GM19328 (cell line): ENCODE measurements at regions not wholly inside any gene's neighbourhood (a gene's known extent, or its start where the extent isn't known, plus 50 kb on each side); places are given as distances from the start of the nearest gene placed in this dataset.

ENCODE experiments used
- ATAC-seq: cut with Tn5 transposase; IDR thresholded peaks from one replicate; pipeline ENCODE4 v1.9.1; 2021; ENCODE audit warnings: mild to moderate bottlenecking, moderate library complexity; ENCODE audit not compliant: unreplicated experiment

DNA sequence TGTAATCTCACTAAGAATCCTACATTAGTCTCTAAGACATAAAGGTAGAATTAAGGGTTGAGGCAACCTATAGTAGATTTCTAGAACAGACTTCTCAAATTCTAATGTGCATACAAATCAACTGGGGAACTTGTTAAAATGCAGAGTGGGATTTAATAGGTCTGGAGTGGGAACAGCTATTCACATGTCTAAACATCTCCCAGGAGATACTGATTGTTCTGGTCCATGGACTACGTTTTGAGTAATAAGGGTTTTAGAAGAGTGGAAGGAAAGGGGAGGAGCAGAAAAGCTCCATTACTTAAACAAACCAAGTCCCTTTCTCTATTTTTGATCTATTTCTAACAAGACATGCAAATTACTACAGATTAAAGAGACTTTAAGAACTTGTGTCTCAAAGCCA, 524.8 kb downstream of the TUSC7 start:
- no peak for ATAC-seq

DNA sequence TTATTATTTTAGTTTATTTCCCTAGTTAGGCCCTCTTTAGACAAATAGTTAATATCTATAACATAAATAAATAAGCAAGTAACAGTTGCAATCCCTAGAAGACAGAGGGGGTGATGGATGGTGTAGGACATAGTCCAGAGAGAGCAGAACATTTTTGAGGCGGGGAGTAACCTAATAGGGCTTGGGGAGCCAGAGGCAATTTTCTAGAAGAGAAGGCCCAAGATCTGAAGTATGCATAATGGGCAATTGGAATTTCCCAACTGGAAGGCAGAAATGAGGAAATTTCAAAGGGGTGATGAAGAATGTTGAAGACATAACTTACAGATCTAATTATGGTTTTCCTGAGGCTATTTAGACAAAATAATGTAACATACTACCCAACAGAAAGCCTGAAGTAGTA, 525.7 kb downstream of the TUSC7 start:
- no peak for ATAC-seq

DNA sequence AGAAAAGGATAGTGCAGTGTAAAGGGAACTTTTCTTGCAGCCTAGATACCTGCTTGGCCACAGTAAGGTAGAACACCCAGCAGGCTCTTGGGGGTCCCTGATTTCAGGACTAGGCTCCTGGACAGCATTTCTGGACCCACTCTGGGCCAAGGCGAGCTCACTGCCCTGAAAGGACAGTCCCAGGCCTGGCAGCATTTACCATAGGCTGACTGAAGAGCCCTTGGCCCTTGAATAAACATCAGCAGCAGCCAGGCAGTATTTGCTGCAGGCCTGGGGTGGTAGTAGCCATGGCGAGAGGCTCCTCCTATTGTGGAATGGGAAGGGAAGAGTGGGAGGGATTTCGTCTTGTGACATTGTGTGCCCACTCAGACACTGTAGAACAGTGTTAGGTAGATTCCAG, 529.2 kb downstream of the TUSC7 start:
- no peak for ATAC-seq

DNA sequence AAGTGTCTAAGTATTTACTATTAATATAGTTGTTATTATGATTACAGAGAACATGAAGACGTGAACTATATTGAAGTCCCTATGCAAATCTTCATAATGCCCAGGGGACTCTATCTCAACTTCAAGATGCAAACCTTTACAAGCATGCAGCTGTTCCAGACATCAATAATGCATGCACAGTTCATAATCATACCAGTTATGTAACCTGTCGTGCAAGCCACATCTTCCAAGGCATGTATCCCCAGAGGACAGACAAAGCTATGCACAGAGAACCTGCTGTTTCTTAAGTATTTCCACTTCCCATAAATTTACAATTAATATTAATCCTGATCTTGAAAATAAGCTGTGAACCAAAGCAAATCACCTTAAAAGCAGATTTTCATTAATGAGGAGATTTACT, 534.1 kb downstream of the TUSC7 start:
- no peak for ATAC-seq

DNA sequence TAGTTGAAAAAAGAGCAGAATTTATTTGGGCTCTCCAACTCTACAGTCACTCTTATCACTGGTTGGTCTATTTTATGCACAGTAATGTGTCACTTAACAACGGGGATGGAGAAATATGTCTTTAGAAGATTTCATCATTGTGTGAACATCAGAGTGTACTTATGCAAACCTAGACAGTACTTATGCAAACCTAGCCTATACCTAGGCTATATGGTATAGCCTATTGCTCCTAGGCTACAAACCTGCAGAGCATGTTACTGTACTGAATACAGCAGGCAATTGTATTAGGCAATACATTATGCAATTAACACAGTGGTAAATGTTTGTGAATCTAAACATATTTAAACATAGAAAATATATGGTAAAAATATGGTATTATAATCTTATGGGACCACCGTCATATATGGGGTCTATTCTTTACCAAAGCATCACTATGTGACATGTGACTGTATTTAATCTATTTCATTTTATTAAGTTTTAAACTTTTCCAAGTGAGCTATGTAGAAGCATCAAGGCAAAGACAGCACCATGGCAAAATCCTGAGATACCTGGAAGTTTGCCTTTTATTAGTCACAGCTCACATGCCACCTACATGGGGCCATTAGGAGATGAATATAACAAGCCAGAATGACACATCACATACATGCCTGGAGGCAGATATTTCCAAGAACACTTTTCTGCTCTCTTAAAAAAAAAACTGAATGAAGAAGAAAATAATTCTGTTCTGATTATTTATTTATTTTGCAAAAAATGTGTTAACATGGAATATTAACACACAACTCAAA, 537.4 kb downstream of the TUSC7 start:
- ATAC-seq: no peak

DNA sequence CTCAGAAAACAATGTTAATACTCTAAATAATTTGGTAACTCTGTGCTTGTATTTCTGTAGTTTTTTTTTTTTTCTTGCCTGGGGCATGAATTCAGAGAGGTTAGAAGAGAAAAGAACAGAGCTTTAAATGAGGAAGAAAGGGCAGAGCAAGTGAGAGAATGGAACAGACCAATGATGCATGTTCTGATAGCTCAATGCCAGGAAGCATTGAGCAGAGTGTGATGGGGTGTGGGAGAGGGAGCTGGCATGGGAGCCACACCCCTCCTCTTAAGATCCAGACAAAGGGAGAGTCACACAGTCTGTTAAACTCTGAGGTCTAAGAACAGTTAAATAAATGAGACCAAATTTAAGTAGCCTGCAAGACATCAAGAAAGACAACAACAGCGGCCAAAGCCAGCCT, 538.6 kb downstream of the TUSC7 start:
- no peak for ATAC-seq

DNA sequence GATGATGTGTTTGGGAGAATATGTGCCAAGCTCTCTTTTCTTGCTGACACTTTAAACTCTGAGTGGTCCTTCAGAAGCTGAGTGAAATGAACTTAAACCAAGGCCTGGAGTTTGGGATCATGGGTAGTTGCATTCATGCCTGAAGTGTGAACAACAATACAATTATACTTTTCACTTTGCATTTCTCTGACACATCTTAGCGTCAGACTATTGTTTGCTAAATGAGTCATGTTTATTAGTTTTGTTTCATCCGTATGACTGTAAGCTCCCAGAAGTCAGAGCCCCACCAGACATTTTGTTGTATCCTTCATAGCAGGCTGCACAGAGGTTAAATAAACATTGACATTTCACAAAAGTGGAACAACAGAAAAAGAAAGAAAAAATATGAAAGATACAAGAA, 542.6 kb downstream of the TUSC7 start:
- no peak for ATAC-seq

DNA sequence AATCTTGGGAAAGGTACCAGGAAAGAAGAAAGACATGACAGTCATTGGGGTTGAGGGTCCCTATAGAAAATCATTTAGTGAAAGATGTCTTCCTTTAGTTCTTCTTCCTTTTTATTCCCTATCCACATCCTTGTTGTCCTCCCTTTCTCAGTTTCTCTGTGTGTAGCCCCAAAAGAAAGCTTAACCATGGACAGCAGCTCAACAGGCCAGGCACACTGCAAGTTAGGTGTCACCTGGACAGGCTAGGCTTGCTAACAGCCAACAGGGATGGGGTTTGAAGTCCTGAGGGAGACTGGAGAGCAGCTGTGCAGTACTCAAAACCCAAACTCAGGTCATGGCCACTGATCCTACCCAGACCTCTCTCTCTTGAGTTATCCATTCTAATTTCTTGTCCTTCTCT, 543.1 kb downstream of the TUSC7 start:
- no peak for ATAC-seq

DNA sequence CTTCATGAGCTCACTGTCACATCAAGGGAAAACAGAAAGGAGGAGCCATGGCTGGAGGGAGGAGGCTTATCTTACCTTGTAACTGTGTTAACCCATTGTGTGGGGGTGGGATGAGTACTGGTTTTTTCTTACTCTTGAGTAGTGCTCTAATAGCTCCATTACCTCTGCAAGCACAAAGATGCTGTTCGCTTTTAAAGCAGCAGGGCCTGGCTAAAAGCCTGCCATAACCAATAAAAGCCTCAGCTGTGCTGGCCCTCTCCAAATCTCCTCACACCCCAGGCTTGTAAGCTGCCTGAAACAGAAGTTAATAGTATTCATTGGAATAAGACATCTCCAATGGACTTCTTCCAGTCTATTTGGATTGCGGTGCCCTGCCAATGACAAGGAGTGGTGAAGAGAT, 544.1 kb downstream of the TUSC7 start:
- no peak for ATAC-seq

DNA sequence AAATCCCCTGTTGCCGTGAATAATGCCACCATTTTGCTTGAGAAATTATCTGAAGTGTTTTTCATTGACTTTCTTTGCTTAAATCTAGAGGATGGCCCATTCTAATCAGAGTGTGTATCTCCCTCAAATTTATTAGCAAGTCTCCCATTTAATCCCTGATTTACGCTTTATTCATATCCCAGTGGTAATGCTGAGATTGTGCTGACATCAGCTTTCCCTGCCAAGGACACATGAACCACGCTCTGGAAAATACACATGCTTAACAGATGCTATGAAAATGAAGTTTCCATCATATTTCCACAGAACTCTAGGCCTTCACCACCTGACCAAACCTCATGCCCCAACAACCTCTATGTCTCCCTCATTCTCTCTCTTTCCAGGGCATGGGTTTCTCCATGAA, 545.4 kb downstream of the TUSC7 start:
- ATAC-seq: no peak

DNA sequence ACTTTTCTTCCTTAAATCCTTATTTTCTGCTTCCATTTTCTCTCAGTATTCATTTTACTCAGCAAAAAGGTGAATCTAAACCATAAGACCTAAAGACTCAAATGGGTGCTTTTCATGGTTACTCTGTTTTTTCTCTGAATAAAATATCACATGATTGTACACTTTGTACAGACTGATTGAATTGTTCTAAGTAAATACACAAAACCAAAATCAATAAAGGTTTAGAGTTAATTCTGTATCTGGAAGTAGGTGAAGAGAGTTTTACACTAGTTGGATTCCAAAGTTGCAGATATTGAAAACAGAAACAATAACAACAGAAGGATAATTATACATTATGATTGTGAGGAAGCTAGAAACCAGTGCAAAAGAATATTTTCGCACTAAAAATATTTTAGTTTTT, 546.2 kb downstream of the TUSC7 start:
- ATAC-seq: no peak

DNA sequence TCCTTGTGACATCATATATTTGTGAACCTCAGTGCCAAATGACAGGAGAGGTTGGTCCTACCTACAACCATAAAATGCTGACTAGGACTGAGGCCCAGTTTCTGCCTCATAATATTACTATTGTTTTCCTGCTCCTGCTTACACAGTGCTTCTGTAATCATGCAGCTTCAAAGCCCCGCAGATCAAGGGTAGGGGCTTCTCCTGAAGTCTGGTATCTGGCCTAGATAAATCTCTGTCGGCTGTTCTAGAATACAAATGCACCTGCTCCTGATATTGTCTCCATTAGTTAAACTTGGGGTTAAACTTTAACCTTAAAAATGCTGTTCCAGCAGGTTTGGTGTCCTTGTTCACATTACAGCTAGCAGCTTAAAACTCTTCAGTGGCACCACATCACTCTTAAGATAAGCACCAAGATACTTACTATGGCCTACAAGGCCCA, 552.4 kb downstream of the TUSC7 start:
- ATAC-seq: no peak

DNA sequence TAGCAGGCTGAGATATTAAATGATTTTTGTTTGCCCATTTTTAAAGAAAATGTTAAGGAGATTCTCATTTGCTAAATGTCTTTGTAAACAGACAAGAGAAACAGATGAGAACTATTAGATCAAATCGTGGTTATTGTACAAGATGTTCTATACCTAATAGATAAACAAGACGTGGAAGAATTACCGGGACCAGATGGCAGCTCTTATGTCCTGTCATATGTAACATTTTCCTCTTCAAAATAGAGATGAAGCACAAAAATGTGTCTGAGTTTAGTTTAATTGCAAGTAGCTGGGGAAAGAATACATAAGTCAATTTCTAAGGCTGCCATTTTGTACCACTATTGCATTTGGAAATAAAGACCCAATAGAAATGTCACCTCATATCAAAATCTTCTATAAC, 553.7 kb downstream of the TUSC7 start:
- ATAC-seq: no peak

DNA sequence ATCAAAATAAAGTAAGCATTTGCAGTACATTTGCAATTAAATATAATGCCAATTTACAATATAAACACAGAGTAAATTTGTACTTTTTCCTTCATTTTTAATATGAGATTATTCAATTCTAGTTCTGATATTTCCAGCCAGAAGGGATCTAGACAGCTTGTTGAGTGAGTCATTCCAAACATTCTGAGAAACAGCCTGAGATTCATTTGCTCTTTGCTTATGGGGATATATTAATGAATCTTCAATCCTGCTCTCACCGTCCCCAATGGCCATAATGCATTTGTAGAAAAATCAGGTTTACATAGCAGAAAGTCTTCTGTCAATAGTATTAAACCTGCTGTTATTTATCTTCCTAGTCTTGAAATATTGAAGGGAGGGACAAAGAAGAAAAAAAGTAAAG, 554.2 kb downstream of the TUSC7 start:
- ATAC-seq: no peak

DNA sequence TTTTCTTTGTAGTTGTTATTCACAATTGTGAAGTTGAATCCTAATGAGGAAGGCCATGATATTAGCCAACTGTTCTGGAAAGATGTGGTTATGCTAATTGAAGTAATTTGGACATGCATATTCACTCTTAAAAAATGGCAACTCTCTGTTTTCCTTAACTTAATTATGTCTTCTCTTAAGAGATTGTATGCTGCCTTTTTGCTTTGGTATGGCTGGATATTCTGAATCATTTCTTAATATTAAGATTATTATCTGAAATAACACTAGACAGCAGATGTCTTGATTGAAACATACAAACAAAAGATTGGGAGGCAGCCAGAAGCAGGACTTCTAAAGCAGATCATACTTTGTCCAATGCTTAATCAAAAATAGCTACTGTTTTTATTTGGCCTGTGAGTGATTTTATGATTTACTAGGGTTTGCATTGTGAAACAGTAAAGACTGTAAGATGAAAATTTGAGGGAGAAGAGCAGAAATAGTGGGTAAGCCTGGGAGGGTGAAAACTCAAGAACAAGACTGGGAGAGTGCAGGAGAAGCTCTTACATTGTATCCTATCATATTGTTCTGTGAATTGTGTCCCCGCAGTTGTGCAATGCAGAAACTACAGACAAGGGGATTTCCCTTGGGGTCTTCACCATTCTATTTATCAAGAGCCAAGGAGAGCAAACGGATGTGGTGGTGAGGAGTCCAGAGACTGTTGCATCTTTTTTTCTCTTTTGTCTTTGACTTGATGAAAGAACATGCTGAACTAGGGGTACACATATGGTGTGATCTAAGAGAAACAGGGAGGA, 554.8 kb downstream of the TUSC7 start:
- ATAC-seq: no peak

DNA sequence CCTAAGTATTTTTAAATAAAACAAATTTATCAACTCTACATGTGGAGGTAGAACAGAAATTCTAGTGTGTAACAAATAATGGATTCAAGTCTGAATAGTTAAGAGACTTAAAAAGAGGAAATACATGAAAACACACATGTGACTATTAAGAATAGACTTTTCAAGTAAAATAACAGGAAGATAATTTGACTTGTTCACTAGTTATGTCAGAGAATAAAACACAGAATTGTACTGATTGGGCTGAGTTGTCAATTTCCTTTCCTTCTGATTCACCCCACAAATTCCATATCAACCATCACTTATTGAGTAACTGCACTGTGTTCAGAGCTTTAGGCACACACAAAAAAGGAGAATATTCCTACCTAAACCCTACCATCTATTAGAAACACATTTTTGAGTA, 557.2 kb downstream of the TUSC7 start:
- ATAC-seq: no peak

DNA sequence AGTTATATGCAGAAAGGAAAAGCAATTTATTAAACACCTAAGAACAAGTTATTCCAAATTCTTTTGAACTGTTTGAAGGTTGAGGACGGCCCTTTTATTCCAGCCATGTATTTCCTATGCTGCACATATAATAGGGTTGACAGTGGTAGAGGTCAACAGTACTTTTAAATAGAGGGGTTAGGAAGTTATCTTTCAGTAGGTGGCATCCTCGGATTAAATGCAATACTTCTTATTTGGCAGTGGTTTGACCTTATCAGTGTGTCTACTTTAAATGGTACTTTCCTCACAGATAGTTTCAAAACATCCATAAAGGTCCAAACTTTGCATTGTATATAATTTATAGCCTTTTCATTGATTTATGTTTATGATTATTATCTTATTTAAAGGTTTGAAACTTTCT, 558.7 kb downstream of the TUSC7 start:
- ATAC-seq: no peak

DNA sequence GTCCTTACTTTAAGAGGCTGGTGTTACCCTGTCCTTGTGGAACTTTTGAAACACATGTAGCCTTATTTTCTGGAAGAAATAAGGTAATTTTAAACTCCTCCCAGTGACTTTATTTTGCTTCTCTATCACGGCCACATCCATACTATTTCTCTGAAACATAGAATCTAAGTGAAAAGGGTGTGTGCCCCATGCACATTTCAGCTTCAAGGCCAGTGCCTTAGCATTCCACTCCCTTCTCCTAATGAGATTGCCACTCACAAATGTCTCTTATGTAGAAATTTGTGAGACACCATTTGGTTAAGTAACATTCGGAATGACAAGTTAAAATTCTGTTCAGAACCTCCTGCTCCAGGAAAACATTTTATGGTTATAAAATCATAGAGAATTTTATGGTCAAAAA, 562.7 kb downstream of the TUSC7 start:
- ATAC-seq: no peak

DNA sequence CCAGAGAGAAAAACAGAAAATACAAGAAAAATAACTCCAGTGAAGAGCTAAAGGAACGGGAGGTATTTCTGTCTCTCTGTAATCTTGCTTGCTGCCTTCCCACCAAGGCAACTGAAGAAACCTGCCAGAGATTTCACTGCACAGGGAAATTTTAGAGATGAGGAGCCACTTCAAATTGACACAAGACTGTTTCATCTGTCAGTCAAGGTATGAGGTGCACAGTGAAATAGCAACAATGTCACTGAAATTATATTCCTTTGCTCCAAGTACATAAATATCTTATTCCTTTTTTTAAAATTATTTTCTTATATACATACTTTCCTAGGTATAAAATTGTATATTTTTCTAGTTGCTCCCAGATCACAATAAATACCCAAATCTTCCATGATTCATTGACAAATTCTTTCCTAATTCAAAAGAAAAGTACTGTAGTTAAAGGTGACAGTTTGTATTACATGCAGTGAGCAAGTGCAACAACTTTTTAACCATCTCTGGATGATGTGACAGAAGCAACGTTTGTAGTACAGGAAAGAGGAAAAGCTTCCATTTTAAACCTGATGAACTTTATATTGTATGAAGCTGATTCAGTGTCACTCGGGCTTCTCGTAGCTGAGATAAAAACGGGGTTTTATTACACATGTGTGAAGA, 563.4 kb downstream of the TUSC7 start:
- no peak for ATAC-seq

DNA sequence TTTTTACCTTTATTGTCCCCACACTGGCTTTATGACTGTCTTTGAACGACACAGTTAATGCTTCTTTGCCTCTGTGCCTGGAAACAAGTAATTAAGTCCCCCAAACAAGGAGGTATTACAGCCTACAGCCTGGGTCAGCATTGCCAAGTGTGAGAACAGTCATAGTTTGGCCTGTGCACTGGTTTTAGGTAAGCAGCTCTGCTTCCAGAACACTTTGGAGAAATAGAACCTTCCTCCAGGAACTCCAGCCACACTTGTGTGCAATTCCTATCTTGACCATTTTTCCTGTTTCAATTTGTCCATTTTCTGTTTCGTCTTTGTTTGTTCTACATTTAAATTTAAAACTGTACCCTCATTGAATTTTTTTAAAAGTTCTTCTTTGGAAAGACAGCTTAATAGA, 568.2 kb downstream of the TUSC7 start:
- no peak for ATAC-seq

DNA sequence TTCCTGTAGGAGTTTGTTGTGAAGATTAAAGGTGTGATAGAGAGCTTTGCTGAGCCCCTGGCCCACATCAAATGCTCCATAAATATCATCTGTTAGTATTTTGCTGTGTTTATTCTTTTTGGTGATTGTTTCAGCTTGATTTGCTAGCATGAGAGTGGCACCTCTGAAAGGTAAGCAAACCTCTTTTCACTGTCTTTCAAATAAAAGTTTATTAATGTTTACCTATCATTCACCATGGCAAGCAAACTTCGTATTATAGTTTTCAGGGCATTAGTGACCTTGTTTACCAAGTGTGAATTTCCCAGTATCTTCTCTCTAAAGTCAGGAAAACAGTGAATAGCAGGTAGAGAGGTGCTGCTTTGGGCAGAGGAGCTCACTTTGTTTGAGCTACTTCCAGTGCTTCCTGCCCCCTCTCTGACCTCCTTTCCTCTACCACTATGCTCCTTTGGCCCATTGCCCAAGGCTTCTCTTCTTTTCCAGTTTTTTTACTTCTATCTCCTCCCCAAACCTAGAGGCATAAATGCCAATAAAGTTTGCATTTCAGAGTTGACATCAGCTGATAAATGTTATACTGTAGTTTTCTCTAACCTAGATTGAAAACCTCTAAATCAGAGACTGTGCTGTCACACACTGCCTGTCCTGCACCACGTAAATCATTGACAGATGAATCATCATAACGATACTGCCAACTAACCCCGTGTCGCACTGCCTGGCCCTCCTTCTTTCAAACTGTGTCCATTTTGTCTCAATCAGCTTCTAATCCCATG, 569.0 kb downstream of the TUSC7 start:
- ATAC-seq: no peak
